HEK293 (cell line): ENCODE measurements at regions not wholly inside any gene's neighbourhood (a gene's known extent, or its start where the extent isn't known, plus 50 kb on each side); places are given as distances from the start of the nearest gene placed in this dataset.

ENCODE experiments used
- HIC1 ChIP-seq: fragments of 450-650 bp; formaldehyde crosslinking; IDR thresholded peaks from 2 replicates; pipeline ENCODE4 v1.5.1; 2016; ENCODE audit warnings: missing biosample characterization, missing genetic modification characterization
- HOXA7 ChIP-seq: sonication (generic); formaldehyde crosslinking; IDR thresholded peaks from 2 replicates; pipeline ENCODE4 v1.8.1; 2022; ENCODE audit warnings: missing genetic modification reagents, borderline replicate concordance
- ZBTB20 ChIP-seq: fragments of 450-650 bp; formaldehyde crosslinking; IDR thresholded peaks from 2 replicates; pipeline ENCODE4 v1.5.1; 2016; ENCODE audit warnings: missing biosample characterization, missing genetic modification characterization
- ZFP41 ChIP-seq: fragments of 450-650 bp; formaldehyde crosslinking; IDR thresholded peaks from 2 replicates; pipeline ENCODE4 v1.5.1; 2016; ENCODE audit warnings: missing biosample characterization, missing genetic modification characterization, borderline replicate concordance
- ZNF132 ChIP-seq: fragments of 450-650 bp; formaldehyde crosslinking; IDR thresholded peaks from 2 replicates; pipeline ENCODE4 v1.5.1; 2017; ENCODE audit warnings: missing biosample characterization, missing genetic modification characterization, borderline replicate concordance
- ZNF274 ChIP-seq, 2 experiments: fragments of 200-500 bp in 1 of 2; fragments of 450-650 bp in 1 of 2; sonication (Bioruptor generic) in 1 of 2; formaldehyde crosslinking in 1 of 2; IDR thresholded peaks; 2 replicates each; pipeline versions ENCODE4 v1.5.1 to v1.6.1; 2014 to 2016; ENCODE audit warnings: borderline replicate concordance in 1 of 2, inconsistent platforms in 1 of 2, low read length in 1 of 2, missing biosample characterization in 1 of 2, missing genetic modification characterization in 1 of 2
- ZNF341 ChIP-seq: fragments of 450-650 bp; formaldehyde crosslinking; IDR thresholded peaks from 2 replicates; pipeline ENCODE4; 2016; ENCODE audit warnings: low read depth, missing biosample characterization, missing genetic modification characterization
- ZNF510 ChIP-seq: fragments of 450-650 bp; formaldehyde crosslinking; IDR thresholded peaks from 2 replicates; pipeline ENCODE4 v1.5.1; 2018; ENCODE audit warnings: mild to moderate bottlenecking, missing genetic modification characterization, missing biosample characterization; ENCODE audit not compliant: insufficient replicate concordance
- ZNF626 ChIP-seq: fragments of 450-650 bp; sonication (Bioruptor Pico); formaldehyde crosslinking; IDR thresholded peaks from 2 replicates; pipeline ENCODE4 v1.5.1; 2018; ENCODE audit warnings: missing biosample characterization, missing genetic modification characterization, inconsistent platforms
- ZXDB ChIP-seq: fragments of 450-650 bp; formaldehyde crosslinking; IDR thresholded peaks from 2 replicates; pipeline ENCODE4 v1.5.1; 2016; ENCODE audit warnings: missing biosample characterization, missing genetic modification characterization
- TF ChIP-seq, protein P1 (sequence below): fragments of 450-650 bp; formaldehyde crosslinking; IDR thresholded peaks from 2 replicates; pipeline ENCODE4 v1.5.1; 2016; ENCODE audit warnings: missing biosample characterization, missing genetic modification characterization
- TF ChIP-seq, protein P2 (sequence below): fragments of 450-650 bp; IDR thresholded peaks from 2 replicates; pipeline ENCODE4 v1.5.1; 2018; ENCODE audit warnings: missing biosample characterization, missing genetic modification characterization
- TF ChIP-seq, protein P3 (sequence below): fragments of 450-650 bp; formaldehyde crosslinking; IDR thresholded peaks from 2 replicates; pipeline ENCODE4 v1.5.1; 2017; ENCODE audit warnings: missing biosample characterization, missing genetic modification characterization
- TF ChIP-seq, protein P4 (sequence below): fragments of 450-650 bp; formaldehyde crosslinking; IDR thresholded peaks from 2 replicates; pipeline ENCODE4 v1.5.1; 2016; ENCODE audit warnings: missing biosample characterization, missing genetic modification characterization

- TF ChIP-seq, protein P1, sequence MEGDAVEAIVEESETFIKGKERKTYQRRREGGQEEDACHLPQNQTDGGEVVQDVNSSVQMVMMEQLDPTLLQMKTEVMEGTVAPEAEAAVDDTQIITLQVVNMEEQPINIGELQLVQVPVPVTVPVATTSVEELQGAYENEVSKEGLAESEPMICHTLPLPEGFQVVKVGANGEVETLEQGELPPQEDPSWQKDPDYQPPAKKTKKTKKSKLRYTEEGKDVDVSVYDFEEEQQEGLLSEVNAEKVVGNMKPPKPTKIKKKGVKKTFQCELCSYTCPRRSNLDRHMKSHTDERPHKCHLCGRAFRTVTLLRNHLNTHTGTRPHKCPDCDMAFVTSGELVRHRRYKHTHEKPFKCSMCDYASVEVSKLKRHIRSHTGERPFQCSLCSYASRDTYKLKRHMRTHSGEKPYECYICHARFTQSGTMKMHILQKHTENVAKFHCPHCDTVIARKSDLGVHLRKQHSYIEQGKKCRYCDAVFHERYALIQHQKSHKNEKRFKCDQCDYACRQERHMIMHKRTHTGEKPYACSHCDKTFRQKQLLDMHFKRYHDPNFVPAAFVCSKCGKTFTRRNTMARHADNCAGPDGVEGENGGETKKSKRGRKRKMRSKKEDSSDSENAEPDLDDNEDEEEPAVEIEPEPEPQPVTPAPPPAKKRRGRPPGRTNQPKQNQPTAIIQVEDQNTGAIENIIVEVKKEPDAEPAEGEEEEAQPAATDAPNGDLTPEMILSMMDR (tag by site-specific recombination) = no peak
- TF ChIP-seq, protein P2, sequence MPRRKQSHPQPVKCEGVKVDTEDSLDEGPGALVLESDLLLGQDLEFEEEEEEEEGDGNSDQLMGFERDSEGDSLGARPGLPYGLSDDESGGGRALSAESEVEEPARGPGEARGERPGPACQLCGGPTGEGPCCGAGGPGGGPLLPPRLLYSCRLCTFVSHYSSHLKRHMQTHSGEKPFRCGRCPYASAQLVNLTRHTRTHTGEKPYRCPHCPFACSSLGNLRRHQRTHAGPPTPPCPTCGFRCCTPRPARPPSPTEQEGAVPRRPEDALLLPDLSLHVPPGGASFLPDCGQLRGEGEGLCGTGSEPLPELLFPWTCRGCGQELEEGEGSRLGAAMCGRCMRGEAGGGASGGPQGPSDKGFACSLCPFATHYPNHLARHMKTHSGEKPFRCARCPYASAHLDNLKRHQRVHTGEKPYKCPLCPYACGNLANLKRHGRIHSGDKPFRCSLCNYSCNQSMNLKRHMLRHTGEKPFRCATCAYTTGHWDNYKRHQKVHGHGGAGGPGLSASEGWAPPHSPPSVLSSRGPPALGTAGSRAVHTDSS (tag by site-specific recombination) = no peak
- TF ChIP-seq ZNF132 (tag by site-specific recombination) (no peak), ZBTB20 (no peak), ZNF341 (tag by site-specific recombination) (no peak), ZNF510 (tag by site-specific recombination) (no peak), HOXA7 (CRISPR knock-in tag) (no peak), ZXDB (tag by site-specific recombination) (no peak), HIC1 (tag by site-specific recombination) (no peak), ZFP41 (tag by site-specific recombination) (no peak), ZNF626 (tag by site-specific recombination) (no peak), ZNF274 (IDR thresholded peaks at IDR 0.05; ENCODE audit: low read length) (no peak), ZNF274 (tag by site-specific recombination; IDR thresholded peaks at IDR 0.05; ENCODE audit: borderline replicate concordance) (no peak)
- TF ChIP-seq, protein P3, sequence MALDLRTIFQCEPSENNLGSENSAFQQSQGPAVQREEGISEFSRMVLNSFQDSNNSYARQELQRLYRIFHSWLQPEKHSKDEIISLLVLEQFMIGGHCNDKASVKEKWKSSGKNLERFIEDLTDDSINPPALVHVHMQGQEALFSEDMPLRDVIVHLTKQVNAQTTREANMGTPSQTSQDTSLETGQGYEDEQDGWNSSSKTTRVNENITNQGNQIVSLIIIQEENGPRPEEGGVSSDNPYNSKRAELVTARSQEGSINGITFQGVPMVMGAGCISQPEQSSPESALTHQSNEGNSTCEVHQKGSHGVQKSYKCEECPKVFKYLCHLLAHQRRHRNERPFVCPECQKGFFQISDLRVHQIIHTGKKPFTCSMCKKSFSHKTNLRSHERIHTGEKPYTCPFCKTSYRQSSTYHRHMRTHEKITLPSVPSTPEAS = no peak
- TF ChIP-seq, protein P4, sequence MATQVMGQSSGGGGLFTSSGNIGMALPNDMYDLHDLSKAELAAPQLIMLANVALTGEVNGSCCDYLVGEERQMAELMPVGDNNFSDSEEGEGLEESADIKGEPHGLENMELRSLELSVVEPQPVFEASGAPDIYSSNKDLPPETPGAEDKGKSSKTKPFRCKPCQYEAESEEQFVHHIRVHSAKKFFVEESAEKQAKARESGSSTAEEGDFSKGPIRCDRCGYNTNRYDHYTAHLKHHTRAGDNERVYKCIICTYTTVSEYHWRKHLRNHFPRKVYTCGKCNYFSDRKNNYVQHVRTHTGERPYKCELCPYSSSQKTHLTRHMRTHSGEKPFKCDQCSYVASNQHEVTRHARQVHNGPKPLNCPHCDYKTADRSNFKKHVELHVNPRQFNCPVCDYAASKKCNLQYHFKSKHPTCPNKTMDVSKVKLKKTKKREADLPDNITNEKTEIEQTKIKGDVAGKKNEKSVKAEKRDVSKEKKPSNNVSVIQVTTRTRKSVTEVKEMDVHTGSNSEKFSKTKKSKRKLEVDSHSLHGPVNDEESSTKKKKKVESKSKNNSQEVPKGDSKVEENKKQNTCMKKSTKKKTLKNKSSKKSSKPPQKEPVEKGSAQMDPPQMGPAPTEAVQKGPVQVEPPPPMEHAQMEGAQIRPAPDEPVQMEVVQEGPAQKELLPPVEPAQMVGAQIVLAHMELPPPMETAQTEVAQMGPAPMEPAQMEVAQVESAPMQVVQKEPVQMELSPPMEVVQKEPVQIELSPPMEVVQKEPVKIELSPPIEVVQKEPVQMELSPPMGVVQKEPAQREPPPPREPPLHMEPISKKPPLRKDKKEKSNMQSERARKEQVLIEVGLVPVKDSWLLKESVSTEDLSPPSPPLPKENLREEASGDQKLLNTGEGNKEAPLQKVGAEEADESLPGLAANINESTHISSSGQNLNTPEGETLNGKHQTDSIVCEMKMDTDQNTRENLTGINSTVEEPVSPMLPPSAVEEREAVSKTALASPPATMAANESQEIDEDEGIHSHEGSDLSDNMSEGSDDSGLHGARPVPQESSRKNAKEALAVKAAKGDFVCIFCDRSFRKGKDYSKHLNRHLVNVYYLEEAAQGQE (tag by site-specific recombination) = no peak
These were observed 506.8 kb upstream of the SALL1 start for GRCh38 chr16:51657848-51658247.
